Stimulated activated CD8-positive, alpha-beta memory T cell treated with anti-CD3 and anti-CD28 coated beads, Interleukin-12 subunit alpha, Interleukin-12 subunit beta, amount 100 ng/mL, for 24 hours (primary cell): ENCODE measurements at regions not wholly inside any gene's neighbourhood (a gene's known extent, or its start where the extent isn't known, plus 50 kb on each side); places are given as distances from the start of the nearest gene placed in this dataset.
A peak's percentile ranks its signal among the peaks of the same experiment; 100 is the strongest.

Experiments
- DNase-seq: peaks from one replicate; pipeline ENCODE4 v3.0.0-alpha.2; 2020; ENCODE audit errors: extremely low read depth

GRCh38 chr2:2642906-2643890, 312.1 kb upstream of the MYT1L start:
- DNase-seq, result no peak

GRCh38 chr2:2641541-2642410, 310.7 kb upstream of the MYT1L start:
- no peak for DNase-seq

GRCh38 chr2:2640818-2641217, 309.7 kb upstream of the MYT1L start:
- DNase-seq, result no peak

DNA sequence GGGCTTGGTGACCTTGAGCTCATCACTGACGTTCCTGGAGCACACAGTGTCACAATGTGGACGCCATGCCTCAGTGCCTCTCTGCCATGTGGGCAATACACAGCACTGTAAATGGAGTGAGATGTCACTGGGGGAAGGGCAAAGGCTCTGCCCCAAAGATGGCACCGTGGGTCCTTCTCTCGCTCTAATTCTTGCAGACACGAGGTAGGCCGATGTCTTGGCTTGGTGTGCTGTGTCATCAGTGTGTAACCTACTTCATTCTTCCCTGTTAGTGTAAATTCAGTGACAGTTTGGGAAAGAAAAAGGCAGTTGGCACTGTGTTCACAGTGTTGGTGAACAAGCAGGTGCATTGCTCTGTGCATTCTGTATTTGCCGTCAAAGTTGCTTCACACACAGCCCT, 309.3 kb upstream of the MYT1L start:
- no peak for DNase-seq

GRCh38 chr2:2639251-2640139, 308.4 kb upstream of the MYT1L start:
- DNase-seq, result no peak

GRCh38 chr2:2638547-2639220, 307.6 kb upstream of the MYT1L start:
- no peak for DNase-seq

GRCh38 chr2:2636813-2637212, 305.7 kb upstream of the MYT1L start:
- no peak for DNase-seq

- no peak for DNase-seq
These were observed 304.0 kb upstream of the MYT1L start for GRCh38 chr2:2635025-2635528.

DNA sequence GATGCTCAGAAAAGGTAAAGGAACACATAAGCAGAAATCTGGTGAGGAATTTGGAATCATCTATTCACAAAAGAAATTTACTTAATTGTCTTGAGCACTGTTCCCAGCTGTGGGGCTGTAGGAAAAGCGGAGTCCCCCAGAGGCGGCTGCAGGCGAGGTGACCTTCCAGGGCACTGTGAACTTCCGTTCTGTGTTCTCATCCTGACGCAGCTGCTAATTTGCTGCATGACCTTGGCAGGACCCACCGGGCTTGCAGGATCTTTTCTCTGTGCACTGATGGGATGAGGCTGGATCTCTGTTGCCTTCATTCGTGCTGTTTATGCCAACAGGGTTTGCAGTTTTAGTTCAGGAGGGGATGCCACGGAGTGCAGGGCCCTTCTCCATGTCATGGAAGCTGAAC, 301.9 kb upstream of the MYT1L start:
- DNase-seq, result no peak

GRCh38 chr2:2623939-2624338, 292.9 kb upstream of the MYT1L start:
- DNase-seq, result no peak

GRCh38 chr2:2621855-2622254, 290.8 kb upstream of the MYT1L start:
- DNase-seq, result no peak

DNA sequence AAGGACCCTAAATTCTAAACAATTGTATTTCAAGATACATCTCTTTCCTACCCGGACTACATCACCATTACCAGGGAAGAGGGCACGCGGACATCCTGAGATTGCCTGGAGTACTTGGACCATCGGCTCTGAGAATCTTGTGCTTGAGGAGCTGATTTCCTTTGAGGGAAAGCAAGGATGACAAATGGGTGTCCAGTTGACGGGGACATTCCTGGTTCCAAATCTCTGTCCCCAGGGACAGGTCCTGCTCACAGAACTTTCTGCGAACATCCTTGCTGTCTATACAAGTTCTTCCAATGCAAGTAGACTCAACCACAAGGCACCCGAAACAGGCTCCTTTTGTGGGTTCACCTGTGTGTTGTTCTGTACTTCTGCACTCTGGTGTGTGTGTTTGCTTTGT, 289.5 kb upstream of the MYT1L start:
- no peak for DNase-seq

- no peak for DNase-seq
These were observed 288.9 kb upstream of the MYT1L start for GRCh38 chr2:2619995-2620394.

DNA sequence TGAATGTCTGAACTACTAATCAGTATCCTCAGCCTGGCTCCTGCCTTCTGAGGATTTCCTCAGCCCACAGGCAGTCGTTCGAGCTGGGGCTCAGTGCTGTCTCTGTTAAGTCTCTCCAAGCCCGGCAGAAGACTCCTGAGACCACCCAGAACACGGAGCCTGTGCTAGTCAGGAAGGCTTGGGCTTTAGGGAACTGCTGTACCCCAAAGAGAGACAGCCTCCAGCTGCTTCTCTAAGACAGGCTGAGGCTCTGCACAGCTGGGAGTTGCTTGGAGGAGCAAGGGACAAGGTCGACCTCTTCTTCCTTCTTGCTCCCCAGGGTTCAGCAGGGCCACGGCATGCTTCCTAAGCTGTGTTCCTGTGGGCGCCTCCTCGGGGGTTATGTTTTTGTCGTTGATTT, 283.4 kb upstream of the MYT1L start:
- no peak for DNase-seq

DNA sequence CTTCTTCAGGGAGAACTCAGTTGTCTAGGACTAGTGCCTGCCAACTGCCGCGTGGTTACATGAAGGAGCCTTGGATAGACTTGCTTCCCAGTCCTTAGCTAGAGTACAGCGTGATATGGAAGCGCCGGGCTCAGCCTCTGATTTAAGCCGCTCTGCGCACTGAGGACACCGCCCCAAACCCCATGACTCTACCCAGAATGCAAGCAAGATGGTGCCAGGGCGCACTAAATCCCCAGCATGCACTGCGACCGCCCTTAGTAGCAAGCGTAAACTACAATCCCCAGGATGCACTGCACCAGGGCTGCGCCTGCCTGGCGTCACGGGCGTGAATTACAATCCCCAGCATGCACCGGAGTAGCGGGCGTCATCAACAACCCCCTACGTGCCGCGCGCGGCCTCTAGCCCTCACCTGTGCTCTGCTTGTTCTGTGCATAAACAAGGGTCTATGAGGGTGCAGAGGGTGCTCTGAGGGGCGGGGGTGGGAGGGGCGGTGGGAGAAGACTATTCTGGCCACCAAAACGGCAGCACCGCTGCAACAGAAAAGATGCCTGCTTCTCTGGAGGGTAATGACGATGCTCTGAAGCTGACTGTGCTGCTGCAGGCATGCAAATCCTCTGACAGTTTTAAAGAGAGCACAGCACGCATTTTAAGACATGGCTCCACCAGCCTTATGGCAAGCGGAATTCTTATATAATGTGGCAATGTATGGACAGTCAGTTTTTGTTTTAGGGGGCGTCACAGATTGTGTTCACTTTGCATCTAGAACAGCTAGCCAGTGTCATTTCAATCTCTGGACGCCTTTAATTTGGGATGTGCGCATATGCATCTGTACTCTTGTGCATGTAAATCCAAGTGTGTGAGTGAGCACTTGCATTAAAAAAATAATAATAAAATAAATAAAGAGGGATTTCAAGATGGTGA, 282.5 kb upstream of the MYT1L start:
- DNase-seq, result peak; percentile 67

- DNase-seq, result no peak
These were observed 279.7 kb upstream of the MYT1L start for GRCh38 chr2:2610751-2611150.

- no peak for DNase-seq
These were observed 269.3 kb upstream of the MYT1L start for GRCh38 chr2:2600366-2600765.

DNA sequence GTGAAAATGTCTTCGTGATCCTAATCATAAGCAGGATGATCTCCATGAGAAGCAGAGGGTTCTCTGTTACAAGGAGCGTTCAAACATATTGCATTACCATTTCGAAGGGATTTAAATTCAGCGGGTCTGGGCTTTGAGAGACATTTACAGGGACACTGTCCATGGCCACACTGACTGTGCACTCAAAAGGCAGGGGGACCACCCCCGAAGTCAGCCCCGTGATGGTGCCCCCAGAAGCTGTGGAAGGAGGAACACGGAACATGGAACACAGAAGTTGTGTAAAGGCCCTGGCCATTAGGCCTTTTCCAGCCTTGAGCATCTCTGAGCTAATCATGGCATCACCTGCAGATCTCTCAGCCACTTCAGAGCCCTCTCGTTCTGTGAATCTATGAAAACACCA, 268.4 kb upstream of the MYT1L start:
- DNase-seq, result no peak

- no peak for DNase-seq
These were observed 266.6 kb upstream of the MYT1L start for GRCh38 chr2:2597712-2598111.

GRCh38 chr2:2591542-2591940, 260.5 kb upstream of the MYT1L start:
- DNase-seq, result no peak
